ENCODE measurements at regions not wholly inside any gene's neighbourhood (a gene's known extent, or its start where the extent isn't known, plus 50 kb on each side); places are given as distances from the start of the nearest gene placed in this dataset.

DNA sequence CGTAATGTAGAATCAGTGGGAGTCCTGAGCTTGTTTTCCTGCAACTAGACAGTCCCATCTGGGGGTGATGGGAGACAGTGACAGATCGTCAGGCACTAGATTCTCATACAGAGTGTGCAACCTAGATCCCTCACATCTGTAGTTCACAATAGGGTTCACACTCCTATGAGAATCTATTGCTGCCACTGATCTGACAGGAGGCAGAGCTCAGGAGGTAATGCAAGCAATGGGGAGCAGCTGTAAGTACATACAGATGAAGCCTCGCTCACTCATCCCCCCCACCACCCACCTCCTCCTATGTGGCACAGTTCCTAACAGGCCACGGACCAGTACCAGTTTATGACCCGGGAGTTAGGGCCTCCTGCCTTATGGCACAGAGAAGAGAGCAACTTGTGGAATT lies 116.2 kb upstream of the PIK3R1 start:
- Mint-ChIP-seq H3K36me3 (ENCODE audit: low read depth) (no peaks in the 10 kb centered on the region), H3K27me3 (peaks cover 8% of the 10 kb centered on the region), H3K9me3 (peaks cover 4% of the 10 kb centered on the region), H3K4me1 (no peaks in the 10 kb centered on the region), H3K27ac (no peak overlapping the region), H3K4me3 (no peak overlapping the region)
- no peak for ATAC-seq (replicated peaks)

DNA sequence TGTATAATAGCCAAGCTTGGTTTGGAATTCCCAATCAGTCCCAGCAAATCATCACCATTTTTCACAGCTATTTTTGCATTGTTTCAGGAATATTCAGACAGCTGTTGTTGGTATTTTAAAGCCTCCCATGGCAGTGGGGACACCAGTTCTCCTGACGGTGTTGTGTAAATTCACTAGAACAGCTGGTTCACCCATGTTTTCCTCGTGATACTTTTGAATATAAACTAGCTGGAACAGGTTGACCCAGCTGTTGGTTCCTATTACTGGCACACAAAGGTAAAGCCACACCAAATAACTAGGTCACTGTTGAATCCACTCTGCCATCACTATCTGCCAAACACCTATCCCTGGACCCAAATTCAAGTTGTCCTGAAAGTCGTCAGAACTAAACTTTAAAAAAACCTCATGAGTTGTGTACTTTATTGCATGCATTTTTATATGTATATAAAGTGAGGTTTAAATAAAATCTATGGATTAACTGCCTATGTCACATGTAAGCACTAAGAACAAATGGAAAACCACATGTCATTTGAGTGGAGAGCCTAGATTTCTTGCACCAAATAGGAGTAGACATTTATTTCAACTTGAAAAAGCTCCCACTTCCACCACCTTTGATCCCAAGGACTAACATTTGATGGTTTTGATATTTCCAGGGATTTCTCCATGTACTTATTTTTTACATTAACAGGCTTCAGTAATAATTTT lies 121.9 kb upstream of the PIK3R1 start:
- Mint-ChIP-seq H3K4me3 (no peak overlapping the region), H3K27me3 (peaks cover 5% of the 10 kb centered on the region), H3K4me1 (no peaks in the 10 kb centered on the region), H3K36me3 (ENCODE audit: low read depth) (no peaks in the 10 kb centered on the region), H3K9me3 (peaks cover 3% of the 10 kb centered on the region), H3K27ac (no peak overlapping the region)
- ATAC-seq (replicated peaks) = no peak

DNA sequence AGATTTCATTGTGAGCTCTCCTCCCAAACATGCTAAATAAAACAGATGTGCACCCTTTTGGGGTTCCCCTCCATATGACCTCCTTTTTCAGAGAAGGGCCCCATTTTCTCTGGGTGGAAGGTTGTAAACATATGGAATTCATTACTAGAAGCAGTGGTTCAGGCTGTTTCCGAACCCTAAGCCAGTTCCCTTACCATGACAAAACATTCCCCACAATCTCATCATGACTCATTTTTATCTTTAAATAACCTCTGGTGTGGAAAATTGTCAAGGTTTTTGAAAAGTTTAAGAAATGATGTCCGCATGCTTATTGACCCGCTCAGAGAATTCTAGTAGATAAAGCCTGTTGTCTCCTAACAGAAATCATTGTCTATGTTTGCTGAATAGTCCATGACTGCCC lies 127.3 kb upstream of the PIK3R1 start:
- no peaks in the 10 kb centered on the region for H3K36me3 Mint-ChIP-seq (ENCODE audit: low read depth)
- H3K4me1 Mint-ChIP-seq = no peaks in the 10 kb centered on the region
- no peaks in the 10 kb centered on the region for H3K9me3 Mint-ChIP-seq
- peaks cover 12% of the 10 kb centered on the region for H3K27me3 Mint-ChIP-seq
- no peak for ATAC-seq (replicated peaks)
- H3K27ac Mint-ChIP-seq = no peak overlapping the region
- H3K4me3 Mint-ChIP-seq = no peak overlapping the region

DNA sequence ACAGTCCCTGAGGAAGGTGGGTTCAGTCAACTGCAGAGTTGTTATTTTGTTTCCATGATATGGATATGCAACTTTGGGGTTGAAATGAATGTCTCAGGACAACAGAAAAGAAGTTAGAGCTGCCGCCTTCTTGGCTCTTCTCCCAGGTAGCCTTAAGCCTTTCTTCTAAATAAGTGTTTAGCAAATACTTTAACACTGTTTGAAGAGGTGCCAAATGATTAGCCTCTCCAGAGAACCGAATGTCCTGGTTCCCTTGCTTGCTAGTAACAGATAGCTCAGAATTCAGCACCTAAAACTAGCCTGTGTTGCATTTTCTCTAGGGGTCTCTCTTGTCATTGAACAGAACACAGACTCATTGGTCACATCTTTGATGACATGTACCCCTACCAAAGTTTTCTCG lies 127.7 kb upstream of the PIK3R1 start:
- Mint-ChIP-seq H3K27me3 (peaks cover 12% of the 10 kb centered on the region), H3K4me3 (no peak overlapping the region), H3K4me1 (no peaks in the 10 kb centered on the region), H3K27ac (no peak overlapping the region), H3K9me3 (no peaks in the 10 kb centered on the region), H3K36me3 (ENCODE audit: low read depth) (no peaks in the 10 kb centered on the region)
- no peak for ATAC-seq (replicated peaks)

DNA sequence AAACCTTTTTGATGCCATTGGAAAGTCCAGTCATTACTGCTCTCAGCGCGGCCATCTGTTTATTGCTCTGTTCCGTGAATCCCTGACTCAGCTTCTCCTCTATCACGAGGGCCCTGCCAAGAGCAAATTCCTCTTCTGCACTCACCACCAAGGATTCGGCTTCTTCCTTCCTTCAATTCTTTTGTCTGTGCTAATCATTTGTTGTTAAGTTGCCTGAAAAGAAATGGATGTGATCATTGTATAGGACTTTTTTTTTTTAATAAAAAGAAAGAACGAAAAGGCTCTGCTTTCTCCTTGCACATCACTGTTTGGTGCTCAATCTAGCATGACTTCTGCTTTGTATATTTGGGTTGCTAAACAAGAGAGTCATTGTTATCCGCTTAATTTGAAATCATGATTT lies 128.7 kb upstream of the PIK3R1 start:
- H3K9me3 Mint-ChIP-seq = no peaks in the 10 kb centered on the region
- H3K27ac Mint-ChIP-seq = no peak overlapping the region
- no peaks in the 10 kb centered on the region for H3K4me1 Mint-ChIP-seq
- no peak for ATAC-seq (replicated peaks)
- H3K4me3 Mint-ChIP-seq = no peak overlapping the region
- no peaks in the 10 kb centered on the region for H3K36me3 Mint-ChIP-seq (ENCODE audit: low read depth)
- peaks cover 12% of the 10 kb centered on the region for H3K27me3 Mint-ChIP-seq

DNA sequence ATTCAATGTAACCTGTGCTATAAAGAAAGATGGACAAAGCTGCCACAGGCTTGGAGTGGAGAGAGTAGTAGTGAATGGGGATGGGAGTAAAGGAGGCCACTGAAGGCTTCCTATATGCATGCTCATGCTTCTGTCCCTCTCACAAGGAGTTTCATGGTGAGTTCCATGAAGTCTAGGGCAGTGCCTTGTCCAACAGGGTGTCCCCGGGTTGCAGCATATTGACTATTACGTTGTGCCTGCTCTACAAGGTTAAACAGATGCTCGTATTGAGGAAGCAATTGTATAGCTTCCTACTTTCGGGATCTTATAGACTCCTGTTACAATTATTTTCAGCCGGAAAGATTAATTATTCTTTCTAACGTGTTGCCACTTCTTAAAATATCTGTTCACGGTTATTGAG lies 129.1 kb upstream of the PIK3R1 start:
- Mint-ChIP-seq H3K36me3 (ENCODE audit: low read depth) (no peaks in the 10 kb centered on the region), H3K4me1 (no peaks in the 10 kb centered on the region), H3K27ac (no peak overlapping the region), H3K27me3 (peaks cover 12% of the 10 kb centered on the region), H3K9me3 (no peaks in the 10 kb centered on the region), H3K4me3 (no peak overlapping the region)
- no peak for ATAC-seq (replicated peaks)

DNA sequence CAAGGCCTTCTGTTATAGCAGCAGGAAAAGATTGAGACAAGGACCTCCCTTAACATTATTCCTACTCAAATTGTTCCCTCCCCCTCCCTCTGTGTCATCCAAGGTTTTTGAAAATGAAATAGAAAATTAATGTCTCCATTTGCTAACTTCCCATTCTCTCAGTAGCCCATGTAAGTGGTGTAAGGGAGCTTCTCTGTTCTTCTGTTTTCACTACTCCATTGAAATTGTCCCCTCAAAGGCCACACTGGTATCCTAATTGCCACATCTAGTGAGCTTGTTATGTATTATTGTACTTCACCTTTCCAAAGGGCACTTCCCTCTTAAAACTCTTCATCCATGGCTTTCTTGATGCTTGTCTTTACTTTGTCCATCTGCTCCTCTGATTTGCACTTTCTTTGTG lies 131.2 kb upstream of the PIK3R1 start:
- H3K27me3 Mint-ChIP-seq = peaks cover 9% of the 10 kb centered on the region
- ATAC-seq (replicated peaks) = no peak
- H3K4me1 Mint-ChIP-seq = no peaks in the 10 kb centered on the region
- H3K27ac Mint-ChIP-seq = no peak overlapping the region
- no peak overlapping the region for H3K4me3 Mint-ChIP-seq
- no peaks in the 10 kb centered on the region for H3K36me3 Mint-ChIP-seq (ENCODE audit: low read depth)
- no peaks in the 10 kb centered on the region for H3K9me3 Mint-ChIP-seq

DNA sequence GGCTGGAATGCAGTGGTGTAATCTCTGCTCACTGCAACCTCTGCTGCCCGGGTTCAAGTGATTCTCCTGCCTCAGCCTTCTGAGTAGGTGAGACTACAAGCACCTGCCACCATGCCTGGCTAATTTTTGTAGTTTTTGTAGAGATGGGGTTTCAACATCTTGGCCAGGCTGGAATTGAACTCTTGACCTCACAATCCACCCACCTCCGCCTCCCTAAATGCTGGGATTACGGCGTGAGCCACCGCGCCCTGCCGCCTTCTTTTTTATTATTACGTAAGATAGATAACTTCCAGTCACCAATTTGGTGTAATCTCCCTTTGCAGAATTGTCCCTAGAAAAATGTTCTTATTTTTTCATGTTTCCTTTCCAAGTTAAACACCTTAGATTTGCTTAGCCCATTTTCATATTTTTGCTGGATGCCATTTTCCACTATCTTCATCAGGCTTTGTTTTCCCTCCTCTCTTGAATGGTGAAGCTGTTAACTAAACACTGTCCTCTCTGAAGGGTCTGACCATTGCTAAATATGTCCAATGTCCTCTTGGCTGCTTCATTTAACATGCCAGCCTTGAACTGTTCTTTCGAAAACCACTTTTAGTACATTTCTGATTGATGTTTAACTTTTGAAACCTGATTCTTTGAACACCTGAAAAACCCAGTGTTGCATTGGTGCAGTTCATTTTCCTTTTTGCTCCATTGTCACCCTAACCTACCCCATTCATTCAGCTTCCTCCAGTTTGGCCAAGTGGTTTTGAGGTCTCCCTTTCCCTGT lies 135.1 kb upstream of the PIK3R1 start:
- no peaks in the 10 kb centered on the region for H3K9me3 Mint-ChIP-seq
- no peak overlapping the region for H3K4me3 Mint-ChIP-seq
- no peak overlapping the region for H3K27ac Mint-ChIP-seq
- no peak for ATAC-seq (replicated peaks)
- no peaks in the 10 kb centered on the region for H3K36me3 Mint-ChIP-seq (ENCODE audit: low read depth)
- peaks cover 3% of the 10 kb centered on the region for H3K4me1 Mint-ChIP-seq
- H3K27me3 Mint-ChIP-seq = peaks cover 9% of the 10 kb centered on the region

DNA sequence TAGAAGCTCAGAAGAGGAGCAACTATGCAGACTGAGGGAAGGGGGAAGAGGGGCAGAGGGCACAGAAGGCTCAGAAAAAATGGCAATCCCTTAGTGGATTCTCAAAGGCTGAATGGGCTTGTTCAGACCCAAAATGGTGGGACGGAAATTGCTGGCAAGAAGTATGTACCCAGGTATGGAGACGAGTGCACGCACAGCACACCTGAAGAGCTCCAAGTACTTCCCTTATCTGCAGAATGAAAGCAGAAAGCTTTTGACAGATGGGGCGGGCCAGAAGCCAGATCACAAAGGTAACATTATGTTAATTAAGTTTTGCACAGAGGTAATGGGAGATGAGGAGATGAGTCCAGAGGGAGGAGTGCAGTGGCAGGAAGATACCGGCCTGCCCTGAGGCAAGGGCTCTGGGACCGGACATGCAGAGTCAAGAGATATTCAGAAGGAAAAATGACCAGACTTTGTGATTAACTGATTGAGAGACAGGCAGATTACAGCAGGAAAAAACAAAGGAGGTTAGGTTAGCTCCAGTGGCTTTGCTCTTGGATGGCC lies 138.1 kb upstream of the PIK3R1 start:
- ATAC-seq (replicated peaks) = no peak
- Mint-ChIP-seq H3K36me3 (ENCODE audit: low read depth) (no peaks in the 10 kb centered on the region), H3K4me1 (peaks cover 3% of the 10 kb centered on the region), H3K27me3 (no peaks in the 10 kb centered on the region), H3K4me3 (no peak overlapping the region), H3K9me3 (no peaks in the 10 kb centered on the region), H3K27ac (no peak overlapping the region)

DNA sequence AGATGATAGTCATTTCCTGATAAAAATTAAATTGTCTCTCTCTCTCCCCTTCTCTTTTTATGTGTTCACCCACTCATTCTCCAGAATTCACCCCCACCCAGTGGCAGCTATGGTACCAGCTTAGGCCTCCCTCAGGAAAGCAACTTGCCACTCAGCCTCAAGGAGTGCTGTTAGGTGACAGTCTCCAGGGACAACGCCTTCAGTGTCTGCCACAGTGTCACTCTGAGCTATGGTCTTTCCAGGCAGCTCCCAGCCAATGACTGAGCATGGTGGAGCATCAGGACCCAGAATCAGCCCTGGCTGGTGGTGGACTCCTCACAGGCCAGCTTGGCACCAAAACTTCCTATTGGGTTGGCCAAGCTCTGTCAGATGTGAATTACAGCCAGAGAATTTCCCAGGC lies 140.9 kb upstream of the PIK3R1 start:
- no peak for ATAC-seq (replicated peaks)

DNA sequence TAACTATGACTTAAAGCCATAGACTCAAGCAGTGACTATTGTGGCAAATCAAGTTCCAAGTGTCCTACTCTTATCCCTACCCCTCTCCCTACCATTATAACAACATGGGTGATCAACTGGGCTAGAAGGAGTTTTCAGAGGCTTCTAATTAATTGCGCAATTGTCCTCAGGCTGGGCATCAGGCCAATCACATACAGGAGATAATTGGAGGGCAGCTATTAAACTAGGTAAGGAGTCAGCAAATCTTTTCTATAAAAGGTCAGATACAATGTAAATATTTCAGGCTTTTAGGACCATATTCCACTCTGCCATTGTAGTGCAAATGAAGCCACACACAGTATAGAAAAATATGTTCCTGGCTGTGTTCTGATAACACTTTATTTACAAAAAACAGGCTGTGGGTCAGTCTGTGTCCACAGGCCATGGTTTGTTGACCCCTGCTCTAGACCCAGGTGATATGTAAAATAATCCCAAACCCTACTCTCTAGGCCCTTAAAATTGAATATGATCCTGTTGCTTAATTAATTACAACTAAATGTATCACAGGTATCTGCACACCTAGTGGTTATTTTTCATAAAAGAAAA lies 141.4 kb upstream of the PIK3R1 start:
- Mint-ChIP-seq H3K9me3 (no peaks in the 10 kb centered on the region), H3K4me3 (no peak overlapping the region), H3K27ac (no peak overlapping the region), H3K36me3 (ENCODE audit: low read depth) (no peaks in the 10 kb centered on the region), H3K27me3 (no peaks in the 10 kb centered on the region), H3K4me1 (peaks cover 7% of the 10 kb centered on the region)
- ATAC-seq (replicated peaks) = no peak

More for the DNA sequence above, 140.9 kb upstream of the PIK3R1 start:
- H3K27me3 Mint-ChIP-seq = no peaks in the 10 kb centered on the region
- no peak overlapping the region for H3K4me3 Mint-ChIP-seq
- H3K4me1 Mint-ChIP-seq = peaks cover 7% of the 10 kb centered on the region
- no peaks in the 10 kb centered on the region for H3K36me3 Mint-ChIP-seq (ENCODE audit: low read depth)
- no peak overlapping the region for H3K27ac Mint-ChIP-seq
- H3K9me3 Mint-ChIP-seq = no peaks in the 10 kb centered on the region

DNA sequence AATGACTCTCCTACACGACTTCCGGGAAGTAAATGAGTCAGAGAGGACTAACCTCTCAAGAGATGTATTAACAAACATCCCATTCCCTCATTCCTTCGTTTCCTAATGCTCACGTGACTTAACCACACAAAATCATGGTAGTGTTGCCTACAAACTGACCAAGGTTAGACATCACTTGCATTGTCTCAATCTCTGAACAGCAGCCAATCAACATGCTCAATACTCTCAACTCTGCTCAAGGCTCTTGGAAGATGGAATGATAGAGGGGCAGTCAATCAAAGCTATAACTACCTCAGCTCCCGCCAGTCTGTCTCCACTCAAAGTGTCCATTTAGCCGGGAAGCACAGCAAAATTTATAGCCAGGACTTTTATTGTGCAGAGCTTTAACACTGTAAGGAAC lies 143.8 kb upstream of the PIK3R1 start:
- Mint-ChIP-seq H3K36me3 (ENCODE audit: low read depth) (no peaks in the 10 kb centered on the region), H3K9me3 (no peaks in the 10 kb centered on the region), H3K4me3 (no peak overlapping the region), H3K27ac (no peak overlapping the region), H3K4me1 (peaks cover 7% of the 10 kb centered on the region), H3K27me3 (no peaks in the 10 kb centered on the region)
- ATAC-seq (replicated peaks) = no peak

DNA sequence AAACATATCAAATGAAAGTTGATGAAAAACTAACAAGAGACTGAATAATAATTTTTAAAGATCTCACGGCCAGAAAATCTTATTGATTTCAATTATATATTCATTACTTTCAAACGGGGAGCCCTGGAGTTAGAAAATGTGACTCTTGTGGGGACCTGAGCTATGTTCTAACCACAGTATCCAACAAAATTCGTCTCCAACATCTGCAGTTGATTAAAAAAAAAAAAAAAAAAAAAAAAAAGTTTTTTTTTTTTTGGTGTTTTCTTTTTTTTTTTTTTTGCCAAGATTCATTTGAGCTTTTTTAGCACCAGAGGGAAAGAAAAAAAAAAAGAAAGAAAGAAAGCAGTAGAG lies 144.3 kb upstream of the PIK3R1 start:
- Mint-ChIP-seq H3K4me3 (no peak overlapping the region), H3K27ac (peak overlapping the region; percentile 33), H3K27me3 (no peaks in the 10 kb centered on the region), H3K9me3 (peaks cover under 1% of the 10 kb centered on the region), H3K4me1 (peaks cover 7% of the 10 kb centered on the region), H3K36me3 (ENCODE audit: low read depth) (no peaks in the 10 kb centered on the region)
- no peak for ATAC-seq (replicated peaks)

DNA sequence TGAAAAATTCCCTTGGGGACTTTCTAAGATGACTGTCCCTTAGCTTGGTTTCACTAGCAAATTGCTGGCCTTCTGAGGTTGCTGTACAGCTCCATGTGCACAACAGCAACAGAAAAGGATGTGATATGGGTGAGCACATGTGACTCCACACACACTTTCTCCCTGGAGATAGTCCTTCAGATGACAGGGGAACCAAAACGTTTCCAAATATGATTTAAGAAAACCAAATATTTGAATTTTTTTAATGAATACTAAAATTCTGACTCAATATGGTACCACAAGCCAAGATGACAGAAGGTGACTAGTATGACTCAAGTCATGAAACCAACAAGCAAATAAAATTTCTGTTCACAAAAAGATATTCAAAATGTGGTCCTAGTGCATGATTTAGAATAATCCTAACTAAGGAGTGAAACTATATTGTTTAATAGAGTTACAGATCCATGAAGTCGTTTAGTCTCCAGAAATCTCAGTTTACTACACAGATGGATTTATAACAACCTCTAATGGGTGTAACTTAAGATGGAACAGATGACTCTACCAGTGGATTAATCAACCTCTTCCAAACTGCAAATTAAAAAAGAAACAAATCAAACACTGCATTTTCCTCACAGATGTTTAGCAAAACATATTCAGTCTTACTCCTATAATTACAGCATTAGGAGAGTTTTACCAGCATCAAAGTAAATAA lies 144.8 kb upstream of the PIK3R1 start:
- Mint-ChIP-seq H3K27me3 (no peaks in the 10 kb centered on the region), H3K4me3 (no peak overlapping the region), H3K36me3 (ENCODE audit: low read depth) (no peaks in the 10 kb centered on the region), H3K4me1 (peaks cover 6% of the 10 kb centered on the region), H3K9me3 (peaks cover 3% of the 10 kb centered on the region), H3K27ac (peak overlapping the region; percentile 33)
- peak; percentile 96 for ATAC-seq (replicated peaks)

Measured in activated T-helper 17 cell treated with anti-CD3 and anti-CD28 coated beads, Interleukin-2, amount 50 U/mL, for 72 hours (primary cell).